Panc1 (cell line): ENCODE measurements at regions not wholly inside any gene's neighbourhood (a gene's known extent, or its start where the extent isn't known, plus 50 kb on each side); places are given as distances from the start of the nearest gene placed in this dataset.

Experiments used
- ATAC-seq: fragments of 200-7000 bp; cut with Tn5 transposase; 2 replicates; pipeline ENCODE4 v1.9.1; 2020; ENCODE audit warnings: mild to moderate bottlenecking, moderate library complexity
- BruUV-seq: library from RNA; stranded (reverse); fragments of 400-500 nt; replicated peaks from 2 replicates; lab custom pipeline; 2021; lab: Mats Ljungman, UMichigan
- CTCF ChIA-PET: fragments of 300-600 bp; sonication (Branson Sonifier 250); formaldehyde crosslinking; loops from one replicate; lab custom pipeline; 2022; ENCODE audit warnings: antibody characterized with exemption; lab: Charles Lee
- POLR2A ChIA-PET: fragments of 300-600 bp; sonication (Branson Sonifier 250); formaldehyde crosslinking; loops from one replicate; lab custom pipeline; 2022; ENCODE audit warnings: antibody characterized with exemption; lab: Charles Lee
- DNase-seq: peaks from one replicate; pipeline ENCODE4 v3.0.0-alpha.2; 2010; ENCODE audit warnings: low read depth, low spot score
- H3K27ac ChIP-seq: 2 replicates; pipeline ENCODE4 v1.5.1; 2011; ENCODE audit warnings: mild to moderate bottlenecking, low read length, inconsistent platforms
- H3K27me3 ChIP-seq: fragments of 200-500 bp; sonication (Bioruptor generic); 2 replicates; pipeline ENCODE4 v1.6.0; 2014; ENCODE audit warnings: low read length, inconsistent platforms; ENCODE audit not compliant: control insufficient read depth, insufficient read depth
- H3K36me3 ChIP-seq: fragments of 200-500 bp; sonication (Bioruptor generic); 2 replicates; pipeline ENCODE4 v1.5.1; 2014; ENCODE audit warnings: inconsistent platforms, mild to moderate bottlenecking, low read length, moderate library complexity; ENCODE audit not compliant: control insufficient read depth, insufficient read depth
- H3K4me1 ChIP-seq: 2 replicates; pipeline ENCODE4 v1.5.1; 2011; ENCODE audit warnings: inconsistent platforms, mild to moderate bottlenecking, low read length, moderate library complexity; ENCODE audit not compliant: control insufficient read depth, insufficient read depth
- H3K4me3 ChIP-seq, 2 experiments: 2 replicates each; pipeline ENCODE4 v1.5.1; 2011 to 2012; ENCODE audit warnings: low read depth in 2 of 2, low read length in 2 of 2, mild to moderate bottlenecking in 2 of 2, inconsistent platforms in 1 of 2, moderate library complexity in 1 of 2
- H3K9me3 ChIP-seq: fragments of 200-500 bp; sonication (Bioruptor generic); 2 replicates; pipeline ENCODE4 v1.5.1; 2014; ENCODE audit warnings: low read depth, mild to moderate bottlenecking, inconsistent platforms, low read length, moderate library complexity; ENCODE audit not compliant: control insufficient read depth, insufficient read depth
- POLR2AphosphoS5 ChIP-seq: IDR thresholded peaks from 2 replicates; pipeline ENCODE4 v1.6.1; 2012; ENCODE audit warnings: mild to moderate bottlenecking, low read depth, low read length, moderate library complexity
- SIN3A ChIP-seq: IDR thresholded peaks from 2 replicates; pipeline ENCODE4 v1.6.1; 2012; ENCODE audit warnings: low read depth, mild to moderate bottlenecking, low read length, moderate library complexity, borderline replicate concordance; ENCODE audit not compliant: insufficient read depth
- TCF7L2 ChIP-seq: IDR thresholded peaks from 2 replicates; pipeline ENCODE4 v1.6.1; 2011; ENCODE audit warnings: mild to moderate bottlenecking, low read depth, low read length, inconsistent platforms
- in situ Hi-C: cut with HindIII; loops from 2 replicates; pipeline ENCODE4 v1.10.0; 2016; ENCODE audit warnings: low sequenced_read_pairs, low pct_unique_long_range_greater_than_20kb
- intact Hi-C: fragments of 100-400 bp; cut with micrococcal nuclease; formaldehyde crosslinking; loops from one replicate; pipeline ENCODE4 v1.10.0; 2022; ENCODE audit not compliant: unreplicated experiment
- TF ChIP-seq, protein P1 (sequence below), 2 experiments: IDR thresholded peaks; 2 replicates each; pipeline ENCODE4 v1.6.1; 2011 to 2012; ENCODE audit warnings: low read depth in 2 of 2, control low read depth in 1 of 2, low read length in 1 of 2, mild to moderate bottlenecking in 1 of 2, moderate library complexity in 1 of 2; ENCODE audit not compliant: insufficient read depth in 1 of 2
- TF ChIP-seq, protein P2 (sequence below): fragments of 450-650 bp; IDR thresholded peaks from 2 replicates; pipeline ENCODE4 v1.5.1; 2017; ENCODE audit warnings: mild to moderate bottlenecking

DNA sequence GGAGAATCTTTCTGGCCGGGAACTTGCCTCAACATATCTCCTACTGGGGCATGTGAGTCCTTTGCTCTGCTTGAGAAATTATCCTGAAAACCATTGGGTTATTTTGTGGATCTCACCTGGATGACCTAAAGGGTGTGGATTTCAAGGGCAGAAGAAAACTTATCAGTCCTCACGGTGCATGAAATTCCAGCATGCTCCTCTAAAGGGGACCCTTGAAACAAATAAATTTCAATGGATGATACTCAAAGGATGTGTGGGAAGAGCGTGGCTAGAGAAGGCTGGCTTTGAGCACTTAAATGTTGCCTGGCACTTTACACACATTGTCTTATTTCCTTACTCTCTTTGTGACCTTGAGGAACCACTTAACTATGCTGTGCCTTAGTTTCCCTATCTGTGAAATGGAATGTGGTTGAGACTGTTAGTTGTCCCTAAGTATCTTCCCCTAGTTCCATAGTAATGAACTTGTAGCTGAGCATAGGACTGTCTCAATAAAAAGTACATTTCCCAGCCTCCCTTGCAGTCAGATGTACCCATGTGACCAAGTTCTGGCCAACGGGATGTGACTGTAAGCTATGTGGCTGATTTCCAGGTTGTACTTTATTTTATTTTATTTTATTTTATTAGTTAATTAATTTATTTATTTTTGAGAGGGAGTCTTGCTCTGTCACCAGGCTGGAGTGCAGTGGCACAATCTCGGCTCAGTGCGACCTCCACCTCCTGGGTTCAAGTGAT is 81.9 kb upstream of the PTPN1 start:
- ATAC-seq (no peak), DNase-seq (no peak)
- no peak overlapping the region for H3K27ac ChIP-seq
- no peaks in the 10 kb centered on the region for H3K36me3 ChIP-seq
- intact Hi-C loops = no loop called here
- no peaks in the 10 kb centered on the region for H3K9me3 ChIP-seq
- TF ChIP-seq, protein P1, sequence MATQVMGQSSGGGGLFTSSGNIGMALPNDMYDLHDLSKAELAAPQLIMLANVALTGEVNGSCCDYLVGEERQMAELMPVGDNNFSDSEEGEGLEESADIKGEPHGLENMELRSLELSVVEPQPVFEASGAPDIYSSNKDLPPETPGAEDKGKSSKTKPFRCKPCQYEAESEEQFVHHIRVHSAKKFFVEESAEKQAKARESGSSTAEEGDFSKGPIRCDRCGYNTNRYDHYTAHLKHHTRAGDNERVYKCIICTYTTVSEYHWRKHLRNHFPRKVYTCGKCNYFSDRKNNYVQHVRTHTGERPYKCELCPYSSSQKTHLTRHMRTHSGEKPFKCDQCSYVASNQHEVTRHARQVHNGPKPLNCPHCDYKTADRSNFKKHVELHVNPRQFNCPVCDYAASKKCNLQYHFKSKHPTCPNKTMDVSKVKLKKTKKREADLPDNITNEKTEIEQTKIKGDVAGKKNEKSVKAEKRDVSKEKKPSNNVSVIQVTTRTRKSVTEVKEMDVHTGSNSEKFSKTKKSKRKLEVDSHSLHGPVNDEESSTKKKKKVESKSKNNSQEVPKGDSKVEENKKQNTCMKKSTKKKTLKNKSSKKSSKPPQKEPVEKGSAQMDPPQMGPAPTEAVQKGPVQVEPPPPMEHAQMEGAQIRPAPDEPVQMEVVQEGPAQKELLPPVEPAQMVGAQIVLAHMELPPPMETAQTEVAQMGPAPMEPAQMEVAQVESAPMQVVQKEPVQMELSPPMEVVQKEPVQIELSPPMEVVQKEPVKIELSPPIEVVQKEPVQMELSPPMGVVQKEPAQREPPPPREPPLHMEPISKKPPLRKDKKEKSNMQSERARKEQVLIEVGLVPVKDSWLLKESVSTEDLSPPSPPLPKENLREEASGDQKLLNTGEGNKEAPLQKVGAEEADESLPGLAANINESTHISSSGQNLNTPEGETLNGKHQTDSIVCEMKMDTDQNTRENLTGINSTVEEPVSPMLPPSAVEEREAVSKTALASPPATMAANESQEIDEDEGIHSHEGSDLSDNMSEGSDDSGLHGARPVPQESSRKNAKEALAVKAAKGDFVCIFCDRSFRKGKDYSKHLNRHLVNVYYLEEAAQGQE (IDR thresholded peaks at IDR 0.05; ENCODE audit: insufficient read depth in 1 of 2, low read depth in 2 of 2, low read length in 1 of 2) = no peak
- no peak for TF ChIP-seq POLR2AphosphoS5
- TF ChIP-seq, protein P2, sequence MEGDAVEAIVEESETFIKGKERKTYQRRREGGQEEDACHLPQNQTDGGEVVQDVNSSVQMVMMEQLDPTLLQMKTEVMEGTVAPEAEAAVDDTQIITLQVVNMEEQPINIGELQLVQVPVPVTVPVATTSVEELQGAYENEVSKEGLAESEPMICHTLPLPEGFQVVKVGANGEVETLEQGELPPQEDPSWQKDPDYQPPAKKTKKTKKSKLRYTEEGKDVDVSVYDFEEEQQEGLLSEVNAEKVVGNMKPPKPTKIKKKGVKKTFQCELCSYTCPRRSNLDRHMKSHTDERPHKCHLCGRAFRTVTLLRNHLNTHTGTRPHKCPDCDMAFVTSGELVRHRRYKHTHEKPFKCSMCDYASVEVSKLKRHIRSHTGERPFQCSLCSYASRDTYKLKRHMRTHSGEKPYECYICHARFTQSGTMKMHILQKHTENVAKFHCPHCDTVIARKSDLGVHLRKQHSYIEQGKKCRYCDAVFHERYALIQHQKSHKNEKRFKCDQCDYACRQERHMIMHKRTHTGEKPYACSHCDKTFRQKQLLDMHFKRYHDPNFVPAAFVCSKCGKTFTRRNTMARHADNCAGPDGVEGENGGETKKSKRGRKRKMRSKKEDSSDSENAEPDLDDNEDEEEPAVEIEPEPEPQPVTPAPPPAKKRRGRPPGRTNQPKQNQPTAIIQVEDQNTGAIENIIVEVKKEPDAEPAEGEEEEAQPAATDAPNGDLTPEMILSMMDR = no peak
- TF ChIP-seq SIN3A = no peak
- TF ChIP-seq TCF7L2 = no peak
- in situ Hi-C loops = no loop called here
- H3K27me3 ChIP-seq = no peaks in the 10 kb centered on the region
- H3K4me3 ChIP-seq = no peak overlapping the region
- POLR2A ChIA-PET = no interaction called here
- no TSS peak for BruUV-seq
- H3K4me1 ChIP-seq = peaks cover 9% of the 10 kb centered on the region
- CTCF ChIA-PET = no interaction called here

DNA sequence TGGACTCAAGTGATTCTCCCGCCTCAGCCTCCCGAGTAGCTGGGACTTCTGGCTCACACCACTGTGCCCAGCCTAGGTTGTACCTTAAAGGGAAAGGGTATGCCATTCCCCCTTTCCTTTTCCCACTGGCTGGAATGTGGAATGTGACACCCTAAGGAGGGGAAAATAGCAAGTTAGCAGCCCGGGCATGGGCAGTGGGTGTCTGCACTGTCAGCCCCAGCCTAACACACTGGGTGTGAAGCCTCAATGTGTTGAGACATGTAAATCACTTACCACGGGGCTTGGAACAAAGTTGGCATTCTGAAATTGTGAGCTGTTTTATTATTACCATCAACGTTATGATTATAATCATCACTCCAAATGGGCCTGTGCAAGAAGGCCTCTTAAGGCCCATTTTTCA is 80.8 kb upstream of the PTPN1 start:
- BruUV-seq = no TSS peak
- CTCF ChIA-PET = no interaction called here
- no peaks in the 10 kb centered on the region for H3K36me3 ChIP-seq
- POLR2A ChIA-PET = no interaction called here
- intact Hi-C loops = no loop called here
- in situ Hi-C loops = no loop called here
- H3K4me1 ChIP-seq = peaks cover 5% of the 10 kb centered on the region; the same call in 1 of the 2 replicates
- H3K9me3 ChIP-seq = no peaks in the 10 kb centered on the region
- DNase-seq = no peak
- TF ChIP-seq POLR2AphosphoS5 (no peak), SIN3A (no peak)
- TF ChIP-seq, protein P2 = no peak
- H3K4me3 ChIP-seq = no peak overlapping the region
- H3K27me3 ChIP-seq = no peaks in the 10 kb centered on the region
- H3K27ac ChIP-seq = no peak overlapping the region
- no peak; the same call in 1 of the 2 replicates for ATAC-seq
